Sigmoid colon (tissue), 6 donors: ENCODE measurements at regions not wholly inside any gene's neighbourhood (a gene's known extent, or its start where the extent isn't known, plus 50 kb on each side); places are given as distances from the start of the nearest gene placed in this dataset.

Experiments used
- DNase-seq: peaks from one replicate; pipeline ENCODE4 v3.0.0-alpha.2; 2019
- H3K27ac ChIP-seq, 4 donors: fragments of 200-600 bp; sonication (generic); one replicate each; pipeline ENCODE4 v1.5.1; 2016 to 2019; ENCODE audit warnings: mild to moderate bottlenecking in 1 of 4
- H3K27me3 ChIP-seq, 3 donors: fragments of 200-600 bp; sonication (generic); one replicate each; pipeline ENCODE4 v1.5.1; 2019; ENCODE audit warnings: mild to moderate bottlenecking in 1 of 3
- H3K36me3 ChIP-seq, 4 donors: fragments of 200-600 bp; sonication (generic); one replicate each; pipeline ENCODE4 v1.5.1; 2016 to 2019
- H3K4me1 ChIP-seq, 4 donors: fragments of 200-600 bp; sonication (generic); one replicate each; pipeline ENCODE4 v1.5.1; 2017 to 2019
- H3K4me3 ChIP-seq, 4 donors: fragments of 200-600 bp; sonication (generic); one replicate each; pipeline ENCODE4 v1.5.1; 2017 to 2019; ENCODE audit warnings: mild to moderate bottlenecking in 2 of 4, moderate library complexity in 1 of 4
- H3K9me3 ChIP-seq, 4 donors: fragments of 200-600 bp in 3 of 4; sonication (generic) in 3 of 4; one replicate each; pipeline versions ENCODE4 v1.5.1 to v1.6.1; 2013 to 2019
- EP300 ChIP-seq, 4 donors: sonication (generic); formaldehyde crosslinking; IDR thresholded peaks; one replicate each; pipeline ENCODE4 v1.6.1; 2017; ENCODE audit warnings: antibody characterized with exemption in 4 of 4
- POLR2A ChIP-seq, 2 donors: fragments of 450-650 bp; IDR thresholded peaks; one replicate each; pipeline ENCODE4 v1.6.1; 2016; ENCODE audit warnings: antibody characterized with exemption in 2 of 2, mild to moderate bottlenecking in 2 of 2, moderate library complexity in 2 of 2
- POLR2AphosphoS5 ChIP-seq, 4 donors: sonication (generic); formaldehyde crosslinking; IDR thresholded peaks; one replicate each; pipeline ENCODE4 v1.6.1; 2017; ENCODE audit warnings: antibody characterized with exemption in 4 of 4
- WGBS, 2 donors: extraction: QIAGEN DNeasy Blood & Tissue Kit; methylation state at CpG; one replicate each; pipeline ENCODE4 v1.1.7; 2013; 5-methylcytosine and 5-hydroxymethylcytosine counted together
- intact Hi-C: fragments of 100-400 bp; cut with DNase I; formaldehyde crosslinking; loops from one replicate; pipeline ENCODE4 v1.15.1; 2023
- small RNA-seq, 3 donors: library from RNA; depleted of rRNA; stranded (forward); fragments of <200 nt; gene quantifications; one replicate each; pipeline ENCODE3, GENCODE V24; 2016
- TF ChIP-seq, protein P1 (sequence below), 4 experiments: fragments of 450-650 bp in 3 of 4; fragments of 200-600 bp in 1 of 4; IDR thresholded peaks; one replicate each; pipeline ENCODE4 v1.5.1; 2016 to 2019; ENCODE audit warnings: antibody characterized with exemption in 4 of 4, mild to moderate bottlenecking in 3 of 4, moderate library complexity in 2 of 4
- donor health status: healthy with polysubstance abuse.
- donor health status: healthy.

DNA sequence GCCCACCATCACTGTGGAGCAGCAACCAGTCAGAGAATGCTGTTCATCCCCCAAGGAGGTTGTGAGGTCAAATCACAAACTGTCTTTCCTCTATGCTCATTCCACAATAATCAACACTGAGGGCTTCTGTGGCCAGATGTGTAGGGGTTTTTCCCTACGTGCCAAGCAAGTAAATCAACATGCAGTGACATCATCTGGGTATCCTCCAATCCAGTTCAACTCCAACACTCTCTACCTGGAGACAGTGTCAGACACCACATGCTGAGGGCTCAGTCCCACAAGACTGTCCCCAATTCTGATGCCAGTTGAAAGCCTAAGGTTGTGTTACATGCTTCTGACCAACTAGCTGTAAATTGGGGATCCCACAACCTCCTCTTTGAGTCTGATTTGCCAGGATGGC, 57.3 kb upstream of the DMRT1 start:
- DNase-seq: no peak
- Histone ChIP-seq H3K27me3 (no peaks in the 10 kb centered on the region), H3K4me3 (no peak overlapping the region), H3K4me1 (no peaks in the 10 kb centered on the region), H3K9me3 (no peaks in the 10 kb centered on the region), H3K27ac (no peak overlapping the region), H3K36me3 (no peaks in the 10 kb centered on the region)
- TF ChIP-seq POLR2A (IDR thresholded peaks at IDR 0.05): no peak
- intact Hi-C loops: no loop called here
- 63 to 88% methylated on average over 1 of the region's 1 CpG for WGBS, 2 donors

DNA sequence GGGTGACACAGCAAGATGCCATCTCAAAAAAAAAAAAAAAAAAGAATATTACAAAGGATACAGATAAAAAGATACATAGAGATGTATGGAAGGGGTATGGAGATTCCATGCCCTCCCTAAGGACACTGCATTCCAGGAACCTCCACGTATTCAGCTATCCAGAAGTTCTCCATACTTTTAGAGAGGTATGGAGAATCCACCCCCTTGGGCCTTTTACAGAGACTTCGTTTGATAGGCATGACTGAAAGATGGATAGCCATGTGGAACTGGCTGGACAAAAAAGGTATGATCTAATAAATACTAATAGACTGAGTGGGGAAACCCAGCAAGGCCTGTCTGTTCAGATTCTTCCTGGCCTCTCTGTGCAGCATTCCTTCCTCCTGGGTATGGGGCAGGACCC, 56.6 kb upstream of the DMRT1 start:
- no peaks in the 10 kb centered on the region for H3K27me3 ChIP-seq
- H3K4me3 ChIP-seq: no peak overlapping the region
- no peaks in the 10 kb centered on the region for H3K36me3 ChIP-seq
- TF ChIP-seq EP300 (IDR thresholded peaks at IDR 0.05) (no peak), POLR2A (IDR thresholded peaks at IDR 0.05) (no peak), POLR2AphosphoS5 (IDR thresholded peaks at IDR 0.05) (no peak)
- TF ChIP-seq, protein P1, sequence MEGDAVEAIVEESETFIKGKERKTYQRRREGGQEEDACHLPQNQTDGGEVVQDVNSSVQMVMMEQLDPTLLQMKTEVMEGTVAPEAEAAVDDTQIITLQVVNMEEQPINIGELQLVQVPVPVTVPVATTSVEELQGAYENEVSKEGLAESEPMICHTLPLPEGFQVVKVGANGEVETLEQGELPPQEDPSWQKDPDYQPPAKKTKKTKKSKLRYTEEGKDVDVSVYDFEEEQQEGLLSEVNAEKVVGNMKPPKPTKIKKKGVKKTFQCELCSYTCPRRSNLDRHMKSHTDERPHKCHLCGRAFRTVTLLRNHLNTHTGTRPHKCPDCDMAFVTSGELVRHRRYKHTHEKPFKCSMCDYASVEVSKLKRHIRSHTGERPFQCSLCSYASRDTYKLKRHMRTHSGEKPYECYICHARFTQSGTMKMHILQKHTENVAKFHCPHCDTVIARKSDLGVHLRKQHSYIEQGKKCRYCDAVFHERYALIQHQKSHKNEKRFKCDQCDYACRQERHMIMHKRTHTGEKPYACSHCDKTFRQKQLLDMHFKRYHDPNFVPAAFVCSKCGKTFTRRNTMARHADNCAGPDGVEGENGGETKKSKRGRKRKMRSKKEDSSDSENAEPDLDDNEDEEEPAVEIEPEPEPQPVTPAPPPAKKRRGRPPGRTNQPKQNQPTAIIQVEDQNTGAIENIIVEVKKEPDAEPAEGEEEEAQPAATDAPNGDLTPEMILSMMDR (IDR thresholded peaks at IDR 0.05): no peak
- WGBS, 2 donors: 78 to 84% methylated on average over 2 of the region's 2 CpGs
- no peaks in the 10 kb centered on the region for H3K9me3 ChIP-seq
- no peak overlapping the region for H3K27ac ChIP-seq
- no peak for DNase-seq
- intact Hi-C loops: no loop called here
- H3K4me1 ChIP-seq: no peaks in the 10 kb centered on the region

DNA sequence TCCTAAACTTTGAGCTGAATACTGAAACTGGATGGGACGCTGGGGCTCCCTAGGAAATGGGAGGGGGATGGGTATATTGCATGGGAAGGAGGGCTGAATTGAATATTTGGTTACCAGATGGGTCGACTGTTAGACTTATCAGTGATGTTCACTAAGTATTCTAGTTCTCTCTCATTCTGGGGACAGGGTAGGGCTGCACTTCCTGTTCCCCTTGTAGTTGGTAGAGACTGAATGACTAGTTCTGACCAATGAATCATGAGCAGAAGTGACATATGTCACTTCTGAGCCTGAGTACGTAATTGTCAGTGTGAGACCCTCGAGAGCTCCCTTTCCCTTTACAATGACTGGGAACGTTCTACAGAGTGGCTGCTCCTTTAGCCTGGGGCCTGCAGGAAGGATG, 55.5 kb upstream of the DMRT1 start:
- Histone ChIP-seq H3K36me3 (no peaks in the 10 kb centered on the region), H3K27ac (no peak overlapping the region), H3K4me3 (no peak overlapping the region), H3K27me3 (no peaks in the 10 kb centered on the region), H3K4me1 (no peaks in the 10 kb centered on the region), H3K9me3 (no peaks in the 10 kb centered on the region)
- intact Hi-C loops: no loop called here
- no peak for TF ChIP-seq POLR2A (IDR thresholded peaks at IDR 0.05)
- 61 to 76% methylated on average over 5 of the region's 5 CpGs for WGBS, 2 donors
- DNase-seq: no peak

DNA sequence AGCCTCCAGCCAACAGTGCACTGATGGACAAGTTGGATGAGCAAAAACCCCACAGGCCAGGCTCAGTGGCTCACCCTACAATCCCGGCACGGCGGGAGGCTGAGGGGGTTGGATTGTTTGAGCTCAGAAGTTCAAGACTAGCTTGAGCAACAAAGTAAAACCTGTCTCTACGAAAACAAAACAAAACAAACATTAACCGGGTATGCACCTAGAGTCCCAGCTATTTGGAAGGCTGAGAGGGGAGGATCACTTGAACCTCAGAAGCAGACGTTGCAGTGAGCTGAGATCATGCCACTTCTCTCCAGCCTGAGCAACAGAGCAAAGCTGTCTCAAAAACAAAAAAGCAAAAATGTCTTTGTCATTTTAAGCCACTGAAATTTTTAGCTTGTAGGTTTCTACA, 55.1 kb upstream of the DMRT1 start:
- WGBS, 2 donors: 63 to 81% methylated on average over 6 of the region's 6 CpGs
- intact Hi-C loops: no loop called here
- H3K36me3 ChIP-seq: no peaks in the 10 kb centered on the region

DNA sequence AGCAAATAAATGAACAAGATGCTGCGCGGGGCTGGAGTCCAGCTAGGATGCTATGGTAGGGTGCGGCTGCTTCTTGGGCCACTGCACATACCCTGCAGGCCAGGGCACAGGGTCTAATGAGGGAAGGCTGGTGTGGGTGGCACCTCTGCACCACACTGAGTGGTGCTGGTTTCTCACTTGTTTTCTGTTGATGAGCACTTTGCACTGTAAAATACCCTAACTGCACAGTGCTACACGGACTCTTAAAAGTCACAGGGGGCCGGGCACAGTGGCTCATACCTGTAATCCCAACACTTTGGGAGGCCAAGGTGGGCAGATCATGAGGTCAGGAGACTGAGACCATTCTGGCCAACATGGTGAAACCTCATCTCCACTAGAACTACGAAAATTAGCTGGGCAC, 52.7 kb upstream of the DMRT1 start:
- intact Hi-C loops: no loop called here

More for the DNA sequence above, 55.1 kb upstream of the DMRT1 start:
- H3K27ac ChIP-seq: no peak overlapping the region
- no peak for DNase-seq
- H3K4me1 ChIP-seq: no peaks in the 10 kb centered on the region
- H3K27me3 ChIP-seq: no peaks in the 10 kb centered on the region
- TF ChIP-seq POLR2A (IDR thresholded peaks at IDR 0.05) (no peak), EP300 (IDR thresholded peaks at IDR 0.05) (no peak), POLR2AphosphoS5 (IDR thresholded peaks at IDR 0.05) (no peak)
- TF ChIP-seq, protein P1 (IDR thresholded peaks at IDR 0.05): no peak
- H3K9me3 ChIP-seq: no peaks in the 10 kb centered on the region
- H3K4me3 ChIP-seq: no peak overlapping the region

More for the DNA sequence above, 52.7 kb upstream of the DMRT1 start:
- Histone ChIP-seq H3K27ac (no peak overlapping the region), H3K9me3 (no peaks in the 10 kb centered on the region), H3K36me3 (no peaks in the 10 kb centered on the region), H3K27me3 (no peaks in the 10 kb centered on the region), H3K4me1 (no peaks in the 10 kb centered on the region), H3K4me3 (no peak overlapping the region)
- TF ChIP-seq EP300 (IDR thresholded peaks at IDR 0.05): no peak
- no peak for TF ChIP-seq POLR2A (IDR thresholded peaks at IDR 0.05)
- TF ChIP-seq POLR2AphosphoS5 (IDR thresholded peaks at IDR 0.05): no peak
- TF ChIP-seq, protein P1 (IDR thresholded peaks at IDR 0.05): no peak
- DNase-seq: no peak
- WGBS, 2 donors: 88 to 93% methylated on average over 6 of the region's 6 CpGs

Small RNA genes lying in the stretch of these regions (small RNA-seq; reads per million reads assigned to genes)
- gene AL392089.1 (0 reads per million in 3 donors), gene RNU6-1327P (0 reads per million in 3 donors)
